ENCODE measurements at regions not wholly inside any gene's neighbourhood (a gene's known extent, or its start where the extent isn't known, plus 50 kb on each side); places are given as distances from the start of the nearest gene placed in this dataset.

DNA sequence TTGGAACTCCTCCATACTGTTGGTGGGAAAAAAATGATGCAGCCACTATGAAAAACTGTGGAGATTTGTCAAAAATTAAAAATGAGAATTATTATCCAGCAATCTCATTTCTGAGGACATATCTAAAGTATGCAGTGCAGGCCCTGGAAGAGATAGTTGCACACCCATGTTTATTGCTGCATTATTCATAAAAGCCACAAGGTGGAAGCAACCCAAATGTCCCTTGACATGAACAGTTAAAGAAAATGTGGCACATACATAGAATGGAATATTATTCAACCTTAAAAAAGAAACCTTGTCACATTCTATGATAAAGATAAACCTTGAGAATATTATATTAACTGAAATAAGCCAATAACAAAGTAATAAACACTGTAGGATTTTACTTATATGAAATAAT is 80.9 kb upstream of the ARHGEF26 start:
- TF ChIP-seq CTCF (IDR thresholded peaks at IDR 0.05) = no peak
- Mint-ChIP-seq H3K4me3 (no peak overlapping the region), H3K9me3 (no peaks in the 10 kb centered on the region), H3K36me3 (ENCODE audit: low read depth) (no peaks in the 10 kb centered on the region), H3K27me3 (no peaks in the 10 kb centered on the region), H3K4me1 (no peaks in the 10 kb centered on the region), H3K27ac (no peak overlapping the region)
- CTCF ChIA-PET = no interaction called here
- POLR2A ChIA-PET = no interaction called here
- DNase-seq (no peak), ATAC-seq (ENCODE audit: low read depth) (no peak)
- intact Hi-C loops (cut with micrococcal nuclease) = no loop called here

- Mint-ChIP-seq H3K9me3 (no peaks in the 10 kb centered on the region), H3K4me1 (no peaks in the 10 kb centered on the region), H3K4me3 (no peak overlapping the region), H3K27me3 (peaks cover 2% of the 10 kb centered on the region), H3K27ac (no peak overlapping the region), H3K36me3 (ENCODE audit: low read depth) (no peaks in the 10 kb centered on the region)
- DNase-seq = no peak
- intact Hi-C loops (cut with micrococcal nuclease) = no loop called here
- no peak for ATAC-seq (ENCODE audit: low read depth)
- no peak for TF ChIP-seq CTCF (IDR thresholded peaks at IDR 0.05)
- POLR2A ChIA-PET = no interaction called here
- CTCF ChIA-PET = no interaction called here
Observed at GRCh38 chr3:154044671-154045070, 76.5 kb upstream of the ARHGEF26 start.

DNA sequence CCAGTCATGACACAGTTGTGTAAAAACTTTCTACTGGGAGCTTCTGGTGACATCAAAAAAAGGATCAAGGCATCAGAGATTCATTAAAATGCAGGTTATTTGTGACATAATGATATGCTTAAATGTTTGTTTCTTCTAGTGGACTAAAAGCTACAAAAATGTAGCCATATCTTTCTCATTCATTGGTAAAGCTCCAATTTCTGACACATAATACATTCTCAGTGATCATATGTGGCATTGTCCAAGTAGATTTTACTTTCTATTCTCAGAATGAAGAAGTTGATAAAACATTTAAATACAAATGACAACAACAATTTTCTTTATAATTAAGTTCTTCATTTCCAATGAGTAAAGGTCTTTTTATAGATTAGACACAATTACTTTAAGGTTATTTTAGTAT is 71.0 kb upstream of the ARHGEF26 start:
- H3K27ac Mint-ChIP-seq = no peak overlapping the region
- ATAC-seq (ENCODE audit: low read depth) (no peak), DNase-seq (no peak)
- peaks cover 4% of the 10 kb centered on the region for H3K27me3 Mint-ChIP-seq
- intact Hi-C loops (cut with micrococcal nuclease) = no loop called here
- H3K4me3 Mint-ChIP-seq = no peak overlapping the region
- ChIA-PET POLR2A (no interaction called here), CTCF (no interaction called here)
- H3K4me1 Mint-ChIP-seq = no peaks in the 10 kb centered on the region
- no peak for TF ChIP-seq CTCF (IDR thresholded peaks at IDR 0.05)
- H3K36me3 Mint-ChIP-seq (ENCODE audit: low read depth) = no peaks in the 10 kb centered on the region
- H3K9me3 Mint-ChIP-seq = peaks cover 2% of the 10 kb centered on the region

DNA sequence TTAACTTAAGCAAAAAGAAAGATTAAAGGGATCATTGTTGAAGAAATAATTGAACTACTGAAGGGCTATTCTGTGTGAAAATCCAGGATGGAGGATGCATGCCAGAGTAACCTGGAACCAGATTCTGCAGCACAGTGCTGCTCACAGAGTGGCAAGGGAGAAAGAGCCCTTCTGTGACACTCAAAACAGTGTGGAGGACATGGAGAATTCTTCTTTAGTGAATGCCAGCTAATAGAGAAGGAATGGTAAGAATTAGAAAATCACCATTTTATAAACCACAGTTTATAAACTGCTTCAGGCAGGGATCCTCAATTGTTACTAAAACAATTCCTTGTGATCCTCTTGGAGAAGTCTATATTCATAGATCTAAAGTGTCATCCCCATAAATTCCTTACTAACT is 70.4 kb upstream of the ARHGEF26 start:
- no peak for TF ChIP-seq CTCF (IDR thresholded peaks at IDR 0.05)
- Mint-ChIP-seq H3K9me3 (peaks cover 2% of the 10 kb centered on the region), H3K27ac (no peak overlapping the region), H3K27me3 (peaks cover 4% of the 10 kb centered on the region), H3K36me3 (ENCODE audit: low read depth) (no peaks in the 10 kb centered on the region), H3K4me1 (no peaks in the 10 kb centered on the region), H3K4me3 (no peak overlapping the region)
- no peak for ATAC-seq (ENCODE audit: low read depth)
- intact Hi-C loops (cut with micrococcal nuclease) = no loop called here
- ChIA-PET CTCF (no interaction called here), POLR2A (no interaction called here)
- DNase-seq = no peak

DNA sequence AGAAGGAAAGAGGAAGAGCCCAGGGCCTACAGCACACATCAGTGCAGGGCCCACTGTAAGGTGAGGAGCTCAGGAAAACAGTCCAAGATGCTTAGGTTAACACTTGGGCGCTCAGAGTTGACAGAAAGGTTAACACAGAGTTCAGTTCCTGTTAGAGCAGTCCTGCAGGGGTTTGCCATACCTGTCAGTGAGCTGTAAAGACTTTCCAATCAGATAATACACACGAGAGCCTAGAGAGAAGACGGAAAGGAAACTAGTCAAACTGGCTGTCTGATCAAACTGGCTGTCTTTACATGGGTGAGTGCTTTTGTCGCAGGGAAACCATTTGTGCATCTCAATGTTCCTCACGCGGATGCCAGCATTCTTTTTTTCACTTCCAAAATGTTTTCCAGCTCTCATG is 61.4 kb upstream of the ARHGEF26 start:
- POLR2A ChIA-PET = no interaction called here
- intact Hi-C loops (cut with micrococcal nuclease) = no loop called here
- CTCF ChIA-PET = no interaction called here
- ATAC-seq (ENCODE audit: low read depth) (no peak), DNase-seq (no peak)
- H3K27ac Mint-ChIP-seq = no peak overlapping the region
- TF ChIP-seq CTCF (IDR thresholded peaks at IDR 0.05) = no peak
- H3K9me3 Mint-ChIP-seq = no peaks in the 10 kb centered on the region
- no peak overlapping the region for H3K4me3 Mint-ChIP-seq
- no peaks in the 10 kb centered on the region for H3K4me1 Mint-ChIP-seq
- H3K36me3 Mint-ChIP-seq (ENCODE audit: low read depth) = no peaks in the 10 kb centered on the region
- peaks cover 3% of the 10 kb centered on the region for H3K27me3 Mint-ChIP-seq
